Astrocyte (in vitro differentiated cells and primary cell): ENCODE measurements at regions not wholly inside any gene's neighbourhood (a gene's known extent, or its start where the extent isn't known, plus 50 kb on each side); places are given as distances from the start of the nearest gene placed in this dataset.

Experiments
- CTCF ChIP-seq: IDR thresholded peaks from 2 replicates; pipeline ENCODE4 v1.5.1; 2011; ENCODE audit warnings: low read depth, mild to moderate bottlenecking, inconsistent platforms, low read length, moderate library complexity; ENCODE audit not compliant: insufficient read depth
- EZH2 ChIP-seq: IDR thresholded peaks from 2 replicates; pipeline ENCODE4 v1.6.1; 2012; ENCODE audit warnings: mild to moderate bottlenecking, low read length, inconsistent platforms; ENCODE audit not compliant: insufficient read depth

GRCh38 chr6:86856379-86856778 is 80.9 kb upstream of the HTR1E start:
- TF ChIP-seq CTCF = no peak
- TF ChIP-seq EZH2 = no peak
